HepG2 (cell line): ENCODE measurements at regions not wholly inside any gene's neighbourhood (a gene's known extent, or its start where the extent isn't known, plus 50 kb on each side); places are given as distances from the start of the nearest gene placed in this dataset.

Experiments used
- ATAC-seq: fragments of 200-7000 bp; cut with Tn5 transposase; 3 replicates; pipeline ENCODE4 v1.9.1; 2020; ENCODE audit warnings: mild to moderate bottlenecking, moderate library complexity
- BruUV-seq: library from RNA; stranded (reverse); fragments of 400-500 nt; replicated peaks from 2 replicates; lab custom pipeline; 2021; lab: Mats Ljungman, UMichigan
- CTCF ChIA-PET: fragments of 300-600 bp; formaldehyde crosslinking; extraction: SDS; loops from one replicate; lab custom pipeline; 2021; ENCODE audit warnings: low total read pairs, inconsistent platforms, low intra/inter-chr PET ratio; lab: Yijun Ruan, JAX
- POLR2A ChIA-PET: fragments of 350-600 bp; sonication (Branson Sonifier 250); formaldehyde crosslinking; loops from one replicate; lab custom pipeline; 2020; ENCODE audit warnings: antibody characterized with exemption, inconsistent platforms; lab: Yijun Ruan, JAX
- DNase-seq: peaks from one replicate; pipeline ENCODE4 v3.0.0-alpha.2; 2015; ENCODE audit warnings: low spot score
- FAIRE-seq: peaks from 3 replicates; lab custom pipeline; 2011; peaks lifted over from hg19 to GRCh38; lab: Jason Lieb, UNC
- H2AFZ ChIP-seq: one replicate; pipeline ENCODE4 v1.6.1; 2011; ENCODE audit warnings: low read length, inconsistent platforms
- H3K27ac ChIP-seq: fragments of 300-600 bp; 3 replicates; pipeline ENCODE4 v1.8.0; 2011; ENCODE audit warnings: mixed run types, mild to moderate bottlenecking, mixed read lengths, low read length, inconsistent platforms; ENCODE audit not compliant: insufficient read depth; ENCODE audit errors: extremely low read length
- H3K27me3 ChIP-seq, 2 experiments: fragments of 200-600 bp in 1 of 2; 2 replicates in 1 of 2; 3 replicates in 1 of 2; pipeline versions ENCODE4 v1.6.0 to v1.8.0; 2011; ENCODE audit warnings: low read length in 2 of 2, mild to moderate bottlenecking in 2 of 2, moderate library complexity in 2 of 2, inconsistent platforms in 1 of 2; ENCODE audit not compliant: insufficient read depth in 2 of 2, control insufficient read depth in 1 of 2
- H3K36me3 ChIP-seq, 2 experiments: fragments of 200-600 bp in 1 of 2; replicated peaks in 1 of 2; 2 replicates in 1 of 2; 3 replicates in 1 of 2; pipeline versions ENCODE4 v1.5.1 to v1.8.0; 2011; ENCODE audit warnings: low read length in 2 of 2, inconsistent platforms in 1 of 2; ENCODE audit not compliant: insufficient read depth in 2 of 2, control insufficient read depth in 1 of 2
- H3K4me1 ChIP-seq: 2 replicates; pipeline ENCODE4 v1.5.1; 2012; ENCODE audit warnings: low read length, inconsistent platforms; ENCODE audit not compliant: insufficient read depth
- H3K4me2 ChIP-seq: 2 replicates; pipeline ENCODE4 v1.6.0; 2011; ENCODE audit warnings: low read depth, low read length, inconsistent platforms
- H3K4me3 ChIP-seq, 3 experiments: fragments of 200-600 bp in 1 of 3; sonication (generic), shearing (Covaris generic) in 1 of 3; replicated peaks in 1 of 3; 2 replicates each; pipeline ENCODE4 v1.5.1; 2011 to 2016; ENCODE audit warnings: low read length in 3 of 3, inconsistent platforms in 2 of 3, low read depth in 2 of 3, mild to moderate bottlenecking in 2 of 3, control low read depth in 1 of 3, mixed read lengths in 1 of 3; ENCODE audit not compliant: insufficient read depth in 1 of 3
- H3K79me2 ChIP-seq: one replicate; pipeline ENCODE4 v1.6.1; 2011; ENCODE audit warnings: low read length, inconsistent platforms; ENCODE audit not compliant: insufficient read depth
- H3K9ac ChIP-seq: 2 replicates; pipeline ENCODE4 v1.6.0; 2011; ENCODE audit warnings: mild to moderate bottlenecking, low read depth, low read length, inconsistent platforms; ENCODE audit not compliant: insufficient read depth
- H3K9me3 ChIP-seq: 2 replicates; pipeline ENCODE4 v1.5.1; 2012; ENCODE audit warnings: mild to moderate bottlenecking, low read length
- H4K20me1 ChIP-seq: 2 replicates; pipeline ENCODE4 v1.6.0; 2011; ENCODE audit warnings: inconsistent platforms, mild to moderate bottlenecking, low read length, moderate library complexity; ENCODE audit not compliant: insufficient read depth
- HDAC1 ChIP-seq: sonication (generic); formaldehyde crosslinking; IDR thresholded peaks from 2 replicates; pipeline ENCODE4 v1.5.1; 2020; ENCODE audit warnings: mild to moderate bottlenecking, missing genetic modification reagents
- KAT8 ChIP-seq: IDR thresholded peaks from 2 replicates; pipeline ENCODE4 v1.6.1; 2016; ENCODE audit warnings: missing genetic modification reagents, missing compliant biosample characterization
- NFKB2 ChIP-seq: sonication (generic); formaldehyde crosslinking; IDR thresholded peaks from 2 replicates; pipeline ENCODE4 v1.4.0; 2020; ENCODE audit warnings: missing genetic modification reagents, borderline replicate concordance
- RXRA ChIP-seq: sonication (generic); formaldehyde crosslinking; IDR thresholded peaks from 2 replicates; pipeline ENCODE4 v1.5.1; 2020; ENCODE audit warnings: missing genetic modification reagents
- SCMH1 ChIP-seq: sonication (generic); formaldehyde crosslinking; IDR thresholded peaks from 2 replicates; pipeline ENCODE4 v1.9.0; 2021; ENCODE audit warnings: missing genetic modification reagents, mild to moderate bottlenecking, borderline replicate concordance
- SMAD3 ChIP-seq: sonication (generic); formaldehyde crosslinking; IDR thresholded peaks from 2 replicates; pipeline ENCODE4 v1.4.0; 2020; ENCODE audit warnings: missing genetic modification reagents
- TBP ChIP-seq: sonication (generic); formaldehyde crosslinking; IDR thresholded peaks from 2 replicates; pipeline ENCODE4 v1.5.0; 2020; ENCODE audit warnings: missing genetic modification reagents
- ZFP90 ChIP-seq: sonication (generic); formaldehyde crosslinking; IDR thresholded peaks from 2 replicates; pipeline ENCODE4 v1.8.0; 2022; ENCODE audit warnings: missing genetic modification reagents, mild to moderate bottlenecking, inconsistent platforms, borderline replicate concordance
- ZKSCAN1 ChIP-seq: fragments of 150-350 bp; IDR thresholded peaks from 2 replicates; pipeline ENCODE4 v1.6.1; 2014; ENCODE audit warnings: low read length
- ZNF577 ChIP-seq: sonication (generic); formaldehyde crosslinking; IDR thresholded peaks from 2 replicates; pipeline ENCODE4 v1.4.0; 2020; ENCODE audit warnings: mild to moderate bottlenecking, low read depth, missing genetic modification reagents, borderline replicate concordance
- ZNF672 ChIP-seq: sonication (generic); formaldehyde crosslinking; IDR thresholded peaks from 2 replicates; pipeline ENCODE4 v1.8.1; 2022; ENCODE audit warnings: missing genetic modification reagents
- ZNF7 ChIP-seq: IDR thresholded peaks from 2 replicates; pipeline ENCODE4 v1.6.1; 2016; ENCODE audit warnings: missing biosample characterization, missing genetic modification reagents
- WGBS: methylation state at CpG from one replicate; pipeline ENCODE4 v1.1.6; 2017; ENCODE audit warnings: low lambda C conversion rate; 5-methylcytosine and 5-hydroxymethylcytosine counted together
- in situ Hi-C: cut with HindIII; loops from 2 replicates; pipeline ENCODE4 v1.10.0; 2017; ENCODE audit warnings: low pct_unique_long_range_greater_than_20kb; ENCODE audit not compliant: extremely low pct_ligation_motif_present
- intact Hi-C: fragments of 100-400 bp; cut with micrococcal nuclease; formaldehyde crosslinking; loops from one replicate; pipeline ENCODE4 v1.10.0; 2022; ENCODE audit not compliant: unreplicated experiment
- TF ChIP-seq, protein P1 (sequence below), 2 experiments: sonication (generic) in 1 of 2; formaldehyde crosslinking in 1 of 2; IDR thresholded peaks; 2 replicates each; pipeline versions ENCODE4 v1.4.0 to v1.6.1; 2018 to 2020; ENCODE audit warnings: missing genetic modification reagents in 2 of 2, borderline replicate concordance in 1 of 2, low read depth in 1 of 2, mild to moderate bottlenecking in 1 of 2, missing biosample characterization in 1 of 2
- TF ChIP-seq, protein P2 (sequence below): sonication (generic); formaldehyde crosslinking; IDR thresholded peaks from 2 replicates; pipeline ENCODE4 v1.5.1; 2020; ENCODE audit warnings: missing genetic modification reagents, mild to moderate bottlenecking, borderline replicate concordance
- TF ChIP-seq, protein P3 (sequence below): sonication (generic); formaldehyde crosslinking; IDR thresholded peaks from 2 replicates; pipeline ENCODE4 v1.4.0; 2020; ENCODE audit warnings: missing genetic modification reagents, mild to moderate bottlenecking, borderline replicate concordance
- TF ChIP-seq, protein P4 (sequence below): sonication (generic); formaldehyde crosslinking; IDR thresholded peaks from 2 replicates; pipeline ENCODE4 v1.4.0; 2020; ENCODE audit warnings: low read depth, mild to moderate bottlenecking, missing genetic modification reagents
- TF ChIP-seq, protein P5 (sequence below): sonication (generic); formaldehyde crosslinking; IDR thresholded peaks from 2 replicates; pipeline ENCODE4 v1.4.0; 2020; ENCODE audit warnings: mild to moderate bottlenecking, missing genetic modification reagents

GRCh38 chr7:41142904-41143473 is 559.9 kb downstream of the INHBA start (continued):
- no peak for TF ChIP-seq HDAC1 (CRISPR knock-in tag)

GRCh38 chr7:41139789-41140188 is 563.1 kb downstream of the INHBA start:
- Histone ChIP-seq H3K4me3 (no peak overlapping the region), H3K4me1 (no peaks in the 10 kb centered on the region), H2AFZ (no peak overlapping the region), H3K27me3 (no peaks in the 10 kb centered on the region), H3K9ac (no peak overlapping the region), H3K9me3 (no peaks in the 10 kb centered on the region), H3K79me2 (no peaks in the 10 kb centered on the region), H3K27ac (no peak overlapping the region), H4K20me1 (no peaks in the 10 kb centered on the region; the same call in 1 of the 2 replicates), H3K4me2 (no peak overlapping the region), H3K36me3 (no peaks in the 10 kb centered on the region)
- BruUV-seq = no TSS peak
- no peak for ATAC-seq
- in situ Hi-C loops = no loop called here
- FAIRE-seq = no peak
- 36% methylated on average over 5 of the region's 5 CpGs for WGBS
- intact Hi-C loops = no loop called here
- no peak for DNase-seq
- CTCF ChIA-PET = no interaction called here
- POLR2A ChIA-PET = no interaction called here
- TF ChIP-seq ZNF577 = no peak
- TF ChIP-seq, protein P1, sequence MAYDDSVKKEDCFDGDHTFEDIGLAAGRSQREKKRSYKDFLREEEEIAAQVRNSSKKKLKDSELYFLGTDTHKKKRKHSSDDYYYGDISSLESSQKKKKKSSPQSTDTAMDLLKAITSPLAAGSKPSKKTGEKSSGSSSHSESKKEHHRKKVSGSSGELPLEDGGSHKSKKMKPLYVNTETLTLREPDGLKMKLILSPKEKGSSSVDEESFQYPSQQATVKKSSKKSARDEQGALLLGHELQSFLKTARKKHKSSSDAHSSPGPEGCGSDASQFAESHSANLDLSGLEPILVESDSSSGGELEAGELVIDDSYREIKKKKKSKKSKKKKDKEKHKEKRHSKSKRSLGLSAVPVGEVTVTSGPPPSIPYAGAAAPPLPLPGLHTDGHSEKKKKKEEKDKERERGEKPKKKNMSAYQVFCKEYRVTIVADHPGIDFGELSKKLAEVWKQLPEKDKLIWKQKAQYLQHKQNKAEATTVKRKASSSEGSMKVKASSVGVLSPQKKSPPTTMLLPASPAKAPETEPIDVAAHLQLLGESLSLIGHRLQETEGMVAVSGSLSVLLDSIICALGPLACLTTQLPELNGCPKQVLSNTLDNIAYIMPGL (CRISPR knock-in tag; IDR thresholded peaks at IDR 0.05; ENCODE audit: borderline replicate concordance in 1 of 2, low read depth in 1 of 2) = no peak
- no peak for TF ChIP-seq ZNF7 (CRISPR knock-in tag)
- TF ChIP-seq, protein P2, sequence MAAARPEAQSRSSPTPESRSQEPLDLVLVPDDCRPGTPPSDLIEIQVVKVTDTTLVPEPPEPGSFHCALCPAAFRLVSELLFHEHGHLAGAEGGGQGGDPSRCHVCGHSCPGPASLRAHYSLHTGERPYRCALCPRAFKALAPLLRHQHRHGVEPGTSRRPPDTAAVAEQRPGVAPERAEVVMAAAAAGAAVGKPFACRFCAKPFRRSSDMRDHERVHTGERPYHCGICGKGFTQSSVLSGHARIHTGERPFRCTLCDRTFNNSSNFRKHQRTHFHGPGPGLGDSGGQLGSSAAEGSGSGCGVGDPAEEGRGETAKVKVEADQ (CRISPR knock-in tag) = no peak
- TF ChIP-seq SMAD3 (CRISPR knock-in tag) = no peak
- no peak for TF ChIP-seq ZNF672 (CRISPR knock-in tag)
- no peak for TF ChIP-seq SCMH1 (CRISPR knock-in tag)
- TF ChIP-seq ZKSCAN1 = no peak
- no peak for TF ChIP-seq NFKB2 (CRISPR knock-in tag)
- TF ChIP-seq, protein P3, sequence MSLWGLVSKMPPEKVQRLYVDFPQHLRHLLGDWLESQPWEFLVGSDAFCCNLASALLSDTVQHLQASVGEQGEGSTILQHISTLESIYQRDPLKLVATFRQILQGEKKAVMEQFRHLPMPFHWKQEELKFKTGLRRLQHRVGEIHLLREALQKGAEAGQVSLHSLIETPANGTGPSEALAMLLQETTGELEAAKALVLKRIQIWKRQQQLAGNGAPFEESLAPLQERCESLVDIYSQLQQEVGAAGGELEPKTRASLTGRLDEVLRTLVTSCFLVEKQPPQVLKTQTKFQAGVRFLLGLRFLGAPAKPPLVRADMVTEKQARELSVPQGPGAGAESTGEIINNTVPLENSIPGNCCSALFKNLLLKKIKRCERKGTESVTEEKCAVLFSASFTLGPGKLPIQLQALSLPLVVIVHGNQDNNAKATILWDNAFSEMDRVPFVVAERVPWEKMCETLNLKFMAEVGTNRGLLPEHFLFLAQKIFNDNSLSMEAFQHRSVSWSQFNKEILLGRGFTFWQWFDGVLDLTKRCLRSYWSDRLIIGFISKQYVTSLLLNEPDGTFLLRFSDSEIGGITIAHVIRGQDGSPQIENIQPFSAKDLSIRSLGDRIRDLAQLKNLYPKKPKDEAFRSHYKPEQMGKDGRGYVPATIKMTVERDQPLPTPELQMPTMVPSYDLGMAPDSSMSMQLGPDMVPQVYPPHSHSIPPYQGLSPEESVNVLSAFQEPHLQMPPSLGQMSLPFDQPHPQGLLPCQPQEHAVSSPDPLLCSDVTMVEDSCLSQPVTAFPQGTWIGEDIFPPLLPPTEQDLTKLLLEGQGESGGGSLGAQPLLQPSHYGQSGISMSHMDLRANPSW (CRISPR knock-in tag) = no peak
- TF ChIP-seq, protein P4, sequence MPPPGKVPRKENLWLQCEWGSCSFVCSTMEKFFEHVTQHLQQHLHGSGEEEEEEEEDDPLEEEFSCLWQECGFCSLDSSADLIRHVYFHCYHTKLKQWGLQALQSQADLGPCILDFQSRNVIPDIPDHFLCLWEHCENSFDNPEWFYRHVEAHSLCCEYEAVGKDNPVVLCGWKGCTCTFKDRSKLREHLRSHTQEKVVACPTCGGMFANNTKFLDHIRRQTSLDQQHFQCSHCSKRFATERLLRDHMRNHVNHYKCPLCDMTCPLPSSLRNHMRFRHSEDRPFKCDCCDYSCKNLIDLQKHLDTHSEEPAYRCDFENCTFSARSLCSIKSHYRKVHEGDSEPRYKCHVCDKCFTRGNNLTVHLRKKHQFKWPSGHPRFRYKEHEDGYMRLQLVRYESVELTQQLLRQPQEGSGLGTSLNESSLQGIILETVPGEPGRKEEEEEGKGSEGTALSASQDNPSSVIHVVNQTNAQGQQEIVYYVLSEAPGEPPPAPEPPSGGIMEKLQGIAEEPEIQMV (CRISPR knock-in tag) = no peak
- TF ChIP-seq, protein P5, sequence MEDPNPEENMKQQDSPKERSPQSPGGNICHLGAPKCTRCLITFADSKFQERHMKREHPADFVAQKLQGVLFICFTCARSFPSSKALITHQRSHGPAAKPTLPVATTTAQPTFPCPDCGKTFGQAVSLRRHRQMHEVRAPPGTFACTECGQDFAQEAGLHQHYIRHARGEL (CRISPR knock-in tag) = no peak
- TF ChIP-seq RXRA (CRISPR knock-in tag) = no peak
- TF ChIP-seq ZFP90 (CRISPR knock-in tag) = no peak
- TF ChIP-seq KAT8 = no peak
- TF ChIP-seq TBP (CRISPR knock-in tag) = no peak
